ENCODE measurements at regions not wholly inside any gene's neighbourhood (a gene's known extent, or its start where the extent isn't known, plus 50 kb on each side); places are given as distances from the start of the nearest gene placed in this dataset.

- peaks cover 0 to 2% (median 0%) of the 10 kb centered on the region in 4 donors for H3K27me3 ChIP-seq (ENCODE audit: control insufficient read depth in 4 of 4, insufficient read depth in 4 of 4, low read length in 3 of 4)
- 82% methylated on average over 14 of the region's 14 CpGs for WGBS
- H3K4me3 ChIP-seq (ENCODE audit: low read depth in 1 of 3, low read length in 3 of 3): no peak overlapping the region
- no peaks in the 10 kb centered on the region for H3K9me3 ChIP-seq (ENCODE audit: control insufficient read depth in 4 of 4, low read length in 3 of 4)
- H3K9ac ChIP-seq (ENCODE audit: low read depth in 1 of 2, low read length in 2 of 2): no peak overlapping the region
- no peak overlapping the region for H3K27ac ChIP-seq (ENCODE audit: low read depth in 1 of 2, low read length in 2 of 2)
- no peaks in the 10 kb centered on the region for H3K36me3 ChIP-seq (ENCODE audit: control insufficient read depth in 4 of 4, insufficient read depth in 3 of 4, low read depth in 1 of 4, low read length in 3 of 4)
- H3K4me1 ChIP-seq (ENCODE audit: control insufficient read depth in 4 of 4, insufficient read depth in 4 of 4, low read length in 3 of 4): no peaks in the 10 kb centered on the region
- TF ChIP-seq GABPA (IDR thresholded peaks at IDR 0.05 in 1 of 2, conservative IDR thresholded peaks at IDR 0.05 in 1 of 2) (no peak), FOXA1 (IDR thresholded peaks at IDR 0.05) (no peak), FOXA2 (IDR thresholded peaks at IDR 0.05) (no peak), CTCF (IDR thresholded peaks at IDR 0.05; ENCODE audit: low read depth, low read length, missing input control) (no peak), HNF4G (IDR thresholded peaks at IDR 0.05) (no peak), MAX (IDR thresholded peaks at IDR 0.05) (no peak), HNF4A (conservative IDR thresholded peaks at IDR 0.05) (no peak), REST (IDR thresholded peaks at IDR 0.05) (no peak), SP1 (IDR thresholded peaks at IDR 0.05) (no peak), EGR1 (IDR thresholded peaks at IDR 0.05; ENCODE audit: low read depth in 2 of 2) (no peak), RXRA (IDR thresholded peaks at IDR 0.05) (no peak), RAD21 (IDR thresholded peaks at IDR 0.05) (no peak), NR2F2 (IDR thresholded peaks at IDR 0.05) (no peak), YY1 (IDR thresholded peaks at IDR 0.05) (no peak), ATF3 (IDR thresholded peaks at IDR 0.05) (no peak), JUND (IDR thresholded peaks at IDR 0.05) (no peak), ZBTB33 (IDR thresholded peaks at IDR 0.05) (no peak)
- no peak for DNase-seq (ENCODE audit: low spot score)
These were observed 465.5 kb downstream of the MATN1 start for GRCh38 chr1:30257742-30258380.
